CD14-positive monocyte (primary cell): ENCODE measurements at regions not wholly inside any gene's neighbourhood (a gene's known extent, or its start where the extent isn't known, plus 50 kb on each side); places are given as distances from the start of the nearest gene placed in this dataset.

Experiments
- DNase-seq, 3 donors: peaks; one replicate each; pipeline ENCODE4 v3.0.0-alpha.2; 2011 to 2022
- H2AFZ ChIP-seq: 2 replicates; pipeline ENCODE4 v1.6.0; 2012; ENCODE audit warnings: mild to moderate bottlenecking, low read depth, low read length, inconsistent platforms; ENCODE audit not compliant: insufficient read depth, poor library complexity, severe bottlenecking
- H3K27ac ChIP-seq, 2 donors: 1 replicate in 1 of 2; 2 replicates in 1 of 2; pipeline ENCODE4 v1.5.1; 2012 to 2013; ENCODE audit warnings: low read length in 2 of 2, control low read depth in 1 of 2, inconsistent platforms in 1 of 2, low read depth in 1 of 2, mild to moderate bottlenecking in 1 of 2
- H3K27me3 ChIP-seq, 2 donors: one replicate each; pipeline versions ENCODE4 v1.6.0 to v1.6.1; 2011 to 2013; ENCODE audit warnings: low read length in 2 of 2; ENCODE audit not compliant: control insufficient read depth in 2 of 2, insufficient read depth in 2 of 2
- H3K36me3 ChIP-seq, 2 donors: replicated peaks in 1 of 2; 1 replicate in 1 of 2; 2 replicates in 1 of 2; pipeline versions ENCODE4 v1.5.1 to v1.6.1; 2012 to 2013; ENCODE audit warnings: low read length in 2 of 2, control low read depth in 1 of 2, inconsistent platforms in 1 of 2, mild to moderate bottlenecking in 1 of 2; ENCODE audit not compliant: insufficient read depth in 2 of 2, control insufficient read depth in 1 of 2
- H3K4me1 ChIP-seq, 2 donors: 1 replicate in 1 of 2; 2 replicates in 1 of 2; pipeline versions ENCODE4 v1.5.1 to v1.6.1; 2012 to 2013; ENCODE audit warnings: low read length in 2 of 2, control low read depth in 1 of 2, inconsistent platforms in 1 of 2, mild to moderate bottlenecking in 1 of 2, moderate library complexity in 1 of 2; ENCODE audit not compliant: insufficient read depth in 2 of 2, control insufficient read depth in 1 of 2
- H3K4me2 ChIP-seq: replicated peaks from 2 replicates; pipeline ENCODE3; 2012; ENCODE audit warnings: low read length, moderate library complexity, mild to moderate bottlenecking; ENCODE audit not compliant: poor library complexity, severe bottlenecking; ENCODE audit errors: extremely low read depth
- H3K4me3 ChIP-seq, 3 experiments: fragments of 200-600 bp in 1 of 3; sonication (generic) in 1 of 3; replicated peaks in 1 of 3; 1 replicate in 2 of 3; 2 replicates in 1 of 3; pipeline ENCODE4 v1.5.1; 2011 to 2013; ENCODE audit warnings: low read length in 3 of 3, mild to moderate bottlenecking in 3 of 3, control low read depth in 2 of 3, low read depth in 2 of 3, inconsistent platforms in 1 of 3, moderate library complexity in 1 of 3
- H3K79me2 ChIP-seq: 2 replicates; pipeline ENCODE4 v1.6.0; 2012; ENCODE audit warnings: mild to moderate bottlenecking, control low read depth, inconsistent platforms, low read length, moderate library complexity; ENCODE audit not compliant: insufficient read depth
- H3K9ac ChIP-seq: 2 replicates; pipeline ENCODE4 v1.6.0; 2017; ENCODE audit warnings: low read length, mild to moderate bottlenecking; ENCODE audit not compliant: insufficient read depth, poor library complexity, severe bottlenecking
- H3K9me3 ChIP-seq, 2 donors: replicated peaks in 1 of 2; 1 replicate in 1 of 2; 2 replicates in 1 of 2; pipeline versions ENCODE4 v1.5.1 to v1.6.1; 2012 to 2013; ENCODE audit warnings: low read length in 2 of 2, control low read depth in 1 of 2; ENCODE audit not compliant: control insufficient read depth in 1 of 2, insufficient read depth in 1 of 2
- H4K20me1 ChIP-seq: 2 replicates; pipeline ENCODE4 v1.6.0; 2012; ENCODE audit warnings: mild to moderate bottlenecking, low read length, control low read depth, moderate library complexity; ENCODE audit not compliant: insufficient read depth
- H3K27ac Mint-ChIP-seq, 7 donors: one replicate each; pipeline ENCODE4 v1.8.0; 2020; ENCODE audit warnings: mild to moderate bottlenecking in 7 of 7, mixed read lengths in 7 of 7, moderate library complexity in 6 of 7, inconsistent platforms in 2 of 7
- H3K27me3 Mint-ChIP-seq, 3 donors: one replicate each; pipeline ENCODE4 v1.8.0; 2021 to 2022; ENCODE audit warnings: low read depth in 3 of 3, mild to moderate bottlenecking in 3 of 3, mixed read lengths in 3 of 3, moderate library complexity in 3 of 3, inconsistent platforms in 1 of 3
- H3K36me3 Mint-ChIP-seq, 2 donors: one replicate each; pipeline ENCODE4 v1.8.0; 2020; ENCODE audit warnings: mixed read lengths in 2 of 2, inconsistent platforms in 1 of 2, mild to moderate bottlenecking in 1 of 2
- H3K4me1 Mint-ChIP-seq: one replicate; pipeline ENCODE4 v1.8.0; 2020; ENCODE audit warnings: mild to moderate bottlenecking, mixed read lengths
- H3K4me3 Mint-ChIP-seq, 2 donors: one replicate each; pipeline ENCODE4 v1.8.0; 2020; ENCODE audit warnings: mild to moderate bottlenecking in 2 of 2, mixed read lengths in 2 of 2, moderate library complexity in 1 of 2
- H3K9me3 Mint-ChIP-seq, 7 donors: one replicate each; pipeline ENCODE4 v1.8.0; 2020 to 2022; ENCODE audit warnings: mixed read lengths in 7 of 7, mild to moderate bottlenecking in 6 of 7, moderate library complexity in 6 of 7, inconsistent platforms in 2 of 7
- WGBS: methylation state at CpG from one replicate; pipeline ENCODE4 v1.1.5; 2013; ENCODE audit warnings: missing lambda C conversion rate; ENCODE audit not compliant: insufficient coverage; 5-methylcytosine and 5-hydroxymethylcytosine counted together
- intact Hi-C, 2 donors: fragments of 100-400 bp; cut with micrococcal nuclease; formaldehyde crosslinking; loops; one replicate each; pipeline versions ENCODE4 v1.15.0 to v1.15.1; 2023
- TF ChIP-seq, protein P1 (sequence below): fragments of 200-600 bp; IDR thresholded peaks from one replicate; pipeline ENCODE4 v1.8.0; 2022; ENCODE audit warnings: antibody characterized with exemption, mild to moderate bottlenecking

- no peaks in the 10 kb centered on the region for H3K36me3 ChIP-seq
- no peaks in the 10 kb centered on the region for H3K36me3 Mint-ChIP-seq
- H3K9me3 Mint-ChIP-seq, result peaks cover 0 to 3% (median 1%) of the 10 kb centered on the region in 7 donors
- no peak for DNase-seq
- peaks cover 0 to 4% (median 2%) of the 10 kb centered on the region in 3 donors for H3K27me3 Mint-ChIP-seq
- no peak overlapping the region for H3K27ac Mint-ChIP-seq
- no peaks in the 10 kb centered on the region for H3K9me3 ChIP-seq
- H3K4me2 ChIP-seq, result no peak overlapping the region
- H3K4me1 Mint-ChIP-seq, result no peaks in the 10 kb centered on the region
- H3K4me3 Mint-ChIP-seq, result no peak overlapping the region
- H3K9ac ChIP-seq, result no peak overlapping the region
- no peaks in the 10 kb centered on the region for H3K4me1 ChIP-seq
- TF ChIP-seq, protein P1, sequence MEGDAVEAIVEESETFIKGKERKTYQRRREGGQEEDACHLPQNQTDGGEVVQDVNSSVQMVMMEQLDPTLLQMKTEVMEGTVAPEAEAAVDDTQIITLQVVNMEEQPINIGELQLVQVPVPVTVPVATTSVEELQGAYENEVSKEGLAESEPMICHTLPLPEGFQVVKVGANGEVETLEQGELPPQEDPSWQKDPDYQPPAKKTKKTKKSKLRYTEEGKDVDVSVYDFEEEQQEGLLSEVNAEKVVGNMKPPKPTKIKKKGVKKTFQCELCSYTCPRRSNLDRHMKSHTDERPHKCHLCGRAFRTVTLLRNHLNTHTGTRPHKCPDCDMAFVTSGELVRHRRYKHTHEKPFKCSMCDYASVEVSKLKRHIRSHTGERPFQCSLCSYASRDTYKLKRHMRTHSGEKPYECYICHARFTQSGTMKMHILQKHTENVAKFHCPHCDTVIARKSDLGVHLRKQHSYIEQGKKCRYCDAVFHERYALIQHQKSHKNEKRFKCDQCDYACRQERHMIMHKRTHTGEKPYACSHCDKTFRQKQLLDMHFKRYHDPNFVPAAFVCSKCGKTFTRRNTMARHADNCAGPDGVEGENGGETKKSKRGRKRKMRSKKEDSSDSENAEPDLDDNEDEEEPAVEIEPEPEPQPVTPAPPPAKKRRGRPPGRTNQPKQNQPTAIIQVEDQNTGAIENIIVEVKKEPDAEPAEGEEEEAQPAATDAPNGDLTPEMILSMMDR, result no peak
- no peak overlapping the region for H3K4me3 ChIP-seq
- H3K27me3 ChIP-seq, result no peaks in the 10 kb centered on the region
- H3K27ac ChIP-seq, result no peak overlapping the region
- H4K20me1 ChIP-seq, result no peaks in the 10 kb centered on the region
- no peak overlapping the region for H2AFZ ChIP-seq
- intact Hi-C loops, result no loop called here
- no peaks in the 10 kb centered on the region for H3K79me2 ChIP-seq
- 98% methylated on average over 8 of the region's 11 CpGs for WGBS
Observed at GRCh38 chr1:115456441-115456961, 118.5 kb upstream of the NGF start.

GRCh38 chr1:115454837-115455511, 116.9 kb upstream of the NGF start:
- H3K27ac ChIP-seq, result no peak overlapping the region
- DNase-seq, result no peak
- 99% methylated on average over 9 of the region's 13 CpGs for WGBS
- TF ChIP-seq, protein P1, result no peak
- no peaks in the 10 kb centered on the region for H3K27me3 ChIP-seq
- H3K79me2 ChIP-seq, result no peaks in the 10 kb centered on the region
- no peaks in the 10 kb centered on the region for H3K36me3 Mint-ChIP-seq
- no peak overlapping the region for H3K4me2 ChIP-seq
- peaks cover 1 to 2% (median 2%) of the 10 kb centered on the region in 3 donors for H3K27me3 Mint-ChIP-seq
- intact Hi-C loops, result no loop called here
- no peaks in the 10 kb centered on the region for H3K4me1 ChIP-seq
- H3K4me3 Mint-ChIP-seq, result no peak overlapping the region
- H3K9me3 ChIP-seq, result no peaks in the 10 kb centered on the region
- H3K27ac Mint-ChIP-seq, result no peak overlapping the region
- H3K4me1 Mint-ChIP-seq, result no peaks in the 10 kb centered on the region
- H3K36me3 ChIP-seq, result no peaks in the 10 kb centered on the region
- no peak overlapping the region for H2AFZ ChIP-seq
- H4K20me1 ChIP-seq, result no peaks in the 10 kb centered on the region
- peaks cover 0 to 4% (median 2%) of the 10 kb centered on the region in 7 donors for H3K9me3 Mint-ChIP-seq
- H3K9ac ChIP-seq, result no peak overlapping the region
- no peak overlapping the region for H3K4me3 ChIP-seq
